Spleen (tissue), 11 donors: ENCODE measurements at regions not wholly inside any gene's neighbourhood (a gene's known extent, or its start where the extent isn't known, plus 50 kb on each side); places are given as distances from the start of the nearest gene placed in this dataset.

ENCODE experiments used
- DNase-seq: peaks from one replicate; pipeline ENCODE4 v3.0.0-alpha.2; 2020
- H3K27ac ChIP-seq, 8 donors: fragments of 200-600 bp; sonication (generic) in 7 of 8; 1 replicate in 4 of 8; 2 replicates in 4 of 8; pipeline versions ENCODE4 v1.5.0 to v1.8.0; 2016 to 2021; ENCODE audit warnings: inconsistent platforms in 4 of 8, mild to moderate bottlenecking in 4 of 8, moderate library complexity in 1 of 8
- H3K27me3 ChIP-seq, 7 donors: fragments of 200-600 bp; sonication (generic) in 6 of 7; replicated peaks in 1 of 7; 1 replicate in 4 of 7; 2 replicates in 3 of 7; pipeline versions ENCODE4 v1.5.0 to v1.8.0; 2016 to 2021; ENCODE audit warnings: inconsistent platforms in 3 of 7, mild to moderate bottlenecking in 1 of 7
- H3K36me3 ChIP-seq, 6 donors: fragments of 200-600 bp; sonication (generic) in 5 of 6; 1 replicate in 4 of 6; 2 replicates in 2 of 6; pipeline versions ENCODE4 v1.5.0 to v1.8.0; 2016 to 2021; ENCODE audit warnings: inconsistent platforms in 2 of 6
- H3K4me1 ChIP-seq, 6 donors: fragments of 200-600 bp; sonication (generic) in 5 of 6; 1 replicate in 3 of 6; 2 replicates in 3 of 6; pipeline versions ENCODE4 v1.5.0 to v1.8.0; 2016 to 2021; ENCODE audit warnings: inconsistent platforms in 3 of 6
- H3K4me3 ChIP-seq, 8 donors: fragments of 200-600 bp; sonication (generic) in 7 of 8; 1 replicate in 4 of 8; 2 replicates in 4 of 8; pipeline versions ENCODE4 v1.5.0 to v1.8.0; 2016 to 2021; ENCODE audit warnings: inconsistent platforms in 4 of 8, mild to moderate bottlenecking in 4 of 8, moderate library complexity in 2 of 8
- H3K9me3 ChIP-seq, 8 donors: fragments of 200-600 bp; sonication (generic) in 7 of 8; 1 replicate in 4 of 8; 2 replicates in 4 of 8; pipeline versions ENCODE4 v1.5.0 to v1.8.0; 2016 to 2021; ENCODE audit warnings: inconsistent platforms in 4 of 8
- CTCF ChIP-seq, 11 experiments: fragments of 200-600 bp in 7 of 11; fragments of 450-650 bp in 4 of 11; sonication (generic) in 4 of 11; IDR thresholded peaks in 8 of 11; conservative IDR thresholded peaks in 3 of 11; 1 replicate in 7 of 11; 2 replicates in 4 of 11; pipeline versions ENCODE4 v1.4.0 to v1.8.0; 2016 to 2021; ENCODE audit warnings: antibody characterized with exemption in 11 of 11, inconsistent platforms in 4 of 11, mild to moderate bottlenecking in 1 of 11
- POLR2A ChIP-seq, 3 donors: fragments of 450-650 bp; IDR thresholded peaks; one replicate each; pipeline ENCODE4 v1.5.1; 2017; ENCODE audit warnings: antibody characterized with exemption in 3 of 3, mild to moderate bottlenecking in 1 of 3
- POLR2AphosphoS5 ChIP-seq, 3 donors: sonication (generic); formaldehyde crosslinking; IDR thresholded peaks; one replicate each; pipeline ENCODE4 v1.5.1; 2017; ENCODE audit warnings: antibody characterized with exemption in 3 of 3
- WGBS, 5 donors: extraction: QIAGEN DNeasy Blood & Tissue Kit in 3 of 5; methylation state at CpG; one replicate each; pipeline versions ENCODE4 v1.1.5 to v1.1.7; 2013 to 2018; 5-methylcytosine and 5-hydroxymethylcytosine counted together
- intact Hi-C: fragments of 100-400 bp; cut with DNase I; formaldehyde crosslinking; loops from one replicate; pipeline ENCODE4 v1.15.0; 2023; ENCODE audit warnings: low total_unique reads
- donor health status: healthy with polysubstance abuse.
- donor health status: DM: no; HTN: no; CAD: no; lungs with moderate emphysema.
- donor health status: DM: no; HTN: no; CAD: no.
- donor health status: Bipolar disorder and iron deficiency.
- donor health status: healthy.
- donor health status: DM: no; HTN: no; CAD: no.
- donor health status: DM: yes; HTN: yes; CAD: no.

DNA sequence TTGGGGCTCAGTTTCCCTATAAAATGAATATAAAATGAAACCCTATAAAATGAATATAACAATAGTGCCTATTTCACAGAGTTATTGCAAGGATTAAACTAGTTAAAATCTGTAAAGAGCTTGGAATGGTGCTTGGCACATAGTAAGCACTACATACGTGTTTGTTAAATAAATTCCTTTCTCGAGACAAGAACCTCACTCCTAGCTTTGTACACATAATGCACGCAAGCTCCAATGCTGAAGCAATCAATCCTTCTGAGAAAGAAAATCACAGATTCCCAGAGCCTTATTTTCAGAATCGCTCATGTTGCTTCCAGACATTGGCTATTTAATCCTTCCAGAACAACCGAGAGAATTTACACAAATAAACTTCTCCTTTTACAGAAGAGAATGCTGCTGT lies 440.9 kb downstream of the IRS1 start:
- Histone ChIP-seq H3K4me1 (no peaks in the 10 kb centered on the region), H3K4me3 (no peak overlapping the region), H3K27me3 (peaks cover 0 to 7% (median 0%) of the 10 kb centered on the region in 7 donors), H3K36me3 (no peaks in the 10 kb centered on the region), H3K9me3 (no peaks in the 10 kb centered on the region), H3K27ac (no peak overlapping the region)
- intact Hi-C loops = no loop called here
- WGBS, 5 donors = 69 to 87% (median 83%) methylated on average over 5 of the region's 5 CpGs
- DNase-seq = no peak
- TF ChIP-seq POLR2A (IDR thresholded peaks at IDR 0.05) = no peak
- no peak for TF ChIP-seq POLR2AphosphoS5 (IDR thresholded peaks at IDR 0.05)
- TF ChIP-seq CTCF (IDR thresholded peaks at IDR 0.05 in 8 of 11, conservative IDR thresholded peaks at IDR 0.05 in 3 of 11) = no peak

DNA sequence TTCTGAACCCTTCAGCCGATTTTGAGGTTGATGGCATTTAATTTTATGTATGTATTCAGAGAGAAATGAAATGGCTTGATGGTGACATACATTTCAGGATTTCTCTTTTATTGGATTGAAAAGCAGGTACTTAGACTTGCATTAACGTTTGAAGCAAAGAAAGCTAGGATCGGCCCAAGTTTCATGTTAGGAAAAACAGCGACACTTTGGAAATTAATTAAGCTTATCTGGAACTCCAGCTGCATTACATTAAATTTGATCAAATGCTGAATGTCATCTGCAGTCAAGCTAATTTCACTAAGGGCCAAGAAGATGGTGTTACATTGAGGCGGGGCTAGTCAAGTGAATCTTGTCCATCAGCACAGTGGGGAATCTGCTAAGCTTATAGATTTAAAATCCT lies 441.8 kb downstream of the IRS1 start:
- no peaks in the 10 kb centered on the region for H3K36me3 ChIP-seq
- no peak overlapping the region for H3K27ac ChIP-seq
- no peak for DNase-seq
- TF ChIP-seq CTCF (IDR thresholded peaks at IDR 0.05 in 8 of 11, conservative IDR thresholded peaks at IDR 0.05 in 3 of 11) = no peak
- TF ChIP-seq POLR2A (IDR thresholded peaks at IDR 0.05) = no peak
- no peak for TF ChIP-seq POLR2AphosphoS5 (IDR thresholded peaks at IDR 0.05)
- H3K9me3 ChIP-seq = no peaks in the 10 kb centered on the region
- intact Hi-C loops = no loop called here
- no peaks in the 10 kb centered on the region for H3K4me1 ChIP-seq
- H3K4me3 ChIP-seq = no peak overlapping the region
- 87 to 94% (median 92%) methylated on average over 5 of the region's 5 CpGs for WGBS, 5 donors
- H3K27me3 ChIP-seq = peaks cover 0 to 7% (median 0%) of the 10 kb centered on the region in 7 donors

GRCh38 chr2:226355600-226355999 lies 444.0 kb downstream of the IRS1 start:
- Histone ChIP-seq H3K4me3 (no peak overlapping the region), H3K27ac (no peak overlapping the region), H3K36me3 (no peaks in the 10 kb centered on the region), H3K9me3 (no peaks in the 10 kb centered on the region), H3K4me1 (no peaks in the 10 kb centered on the region), H3K27me3 (peaks cover 0 to 7% (median 0%) of the 10 kb centered on the region in 7 donors)
- intact Hi-C loops = no loop called here
- DNase-seq = no peak
- TF ChIP-seq CTCF (IDR thresholded peaks at IDR 0.05 in 8 of 11, conservative IDR thresholded peaks at IDR 0.05 in 3 of 11) (no peak), POLR2AphosphoS5 (IDR thresholded peaks at IDR 0.05) (no peak), POLR2A (IDR thresholded peaks at IDR 0.05) (no peak)

- H3K27me3 ChIP-seq = peaks cover 0 to 7% (median 0%) of the 10 kb centered on the region in 7 donors
- H3K4me1 ChIP-seq = no peaks in the 10 kb centered on the region
- no peaks in the 10 kb centered on the region for H3K36me3 ChIP-seq
- no peak for DNase-seq
- H3K9me3 ChIP-seq = no peaks in the 10 kb centered on the region
- TF ChIP-seq CTCF (IDR thresholded peaks at IDR 0.05 in 8 of 11, conservative IDR thresholded peaks at IDR 0.05 in 3 of 11) (no peak), POLR2A (IDR thresholded peaks at IDR 0.05) (no peak), POLR2AphosphoS5 (IDR thresholded peaks at IDR 0.05) (no peak)
- H3K4me3 ChIP-seq = no peak overlapping the region
- no peak overlapping the region for H3K27ac ChIP-seq
- intact Hi-C loops = no loop called here
These were observed 445.2 kb downstream of the IRS1 start for GRCh38 chr2:226354434-226354833.
